Smooth muscle cell (in vitro differentiated cells): ENCODE measurements at regions not wholly inside any gene's neighbourhood (a gene's known extent, or its start where the extent isn't known, plus 50 kb on each side); places are given as distances from the start of the nearest gene placed in this dataset.

Experiments
- DNase-seq: peaks from one replicate; lab custom pipeline; 2025; ENCODE audit not compliant: unreplicated experiment; lab: John Stamatoyannopoulos, UW
- H2AFZ ChIP-seq: fragments of 200-600 bp; sonication (generic); 2 replicates; pipeline ENCODE4 v1.6.0; 2016; ENCODE audit warnings: antibody characterized with exemption, low read depth, mild to moderate bottlenecking
- H3F3A ChIP-seq: fragments of 200-600 bp; sonication (generic); 2 replicates; pipeline ENCODE4 v1.6.0; 2017; ENCODE audit warnings: antibody characterized with exemption, low read depth
- H3K27ac ChIP-seq: fragments of 200-600 bp; sonication (generic); 2 replicates; pipeline ENCODE4 v1.5.1; 2016; ENCODE audit warnings: low read depth, mild to moderate bottlenecking
- H3K27me3 ChIP-seq: fragments of 200-600 bp; sonication (generic); 2 replicates; pipeline ENCODE4 v1.6.1; 2016; ENCODE audit warnings: low read depth, mild to moderate bottlenecking
- H3K36me3 ChIP-seq: fragments of 200-600 bp; sonication (generic); 2 replicates; pipeline ENCODE4 v1.5.1; 2016; ENCODE audit warnings: low read depth
- H3K4me1 ChIP-seq: fragments of 200-600 bp; sonication (generic); 2 replicates; pipeline ENCODE4 v1.5.1; 2016; ENCODE audit warnings: low read depth
- H3K4me2 ChIP-seq: fragments of 200-600 bp; sonication (generic); 2 replicates; pipeline ENCODE4 v1.6.0; 2016; ENCODE audit warnings: mild to moderate bottlenecking
- H3K4me3 ChIP-seq: fragments of 200-600 bp; sonication (generic); 2 replicates; pipeline ENCODE4 v1.5.1; 2016; ENCODE audit warnings: mild to moderate bottlenecking
- H3K79me2 ChIP-seq: fragments of 200-600 bp; sonication (generic); 2 replicates; pipeline ENCODE4 v1.6.0; 2016; ENCODE audit warnings: low read depth, mild to moderate bottlenecking
- H3K9ac ChIP-seq: fragments of 200-600 bp; sonication (generic); 2 replicates; pipeline ENCODE4 v1.6.0; 2016; ENCODE audit warnings: low read depth
- H3K9me3 ChIP-seq: fragments of 200-600 bp; sonication (generic); replicated peaks from 2 replicates; pipeline ENCODE4 v1.5.1; 2016; ENCODE audit warnings: low read depth
- H4K20me1 ChIP-seq: fragments of 200-600 bp; sonication (generic); 2 replicates; pipeline ENCODE4 v1.6.0; 2016; ENCODE audit warnings: low read depth
- CTCF ChIP-seq: fragments of 200-600 bp; sonication (generic); IDR thresholded peaks from 2 replicates; pipeline ENCODE4 v1.5.1; 2017; ENCODE audit warnings: borderline replicate concordance, mild to moderate bottlenecking, antibody characterized with exemption; ENCODE audit not compliant: insufficient read depth, poor library complexity, severe bottlenecking
- WGBS: methylation state at CpG from one replicate; pipeline ENCODE4 v1.1.7; 2016; ENCODE audit warnings: low lambda C conversion rate; 5-methylcytosine and 5-hydroxymethylcytosine counted together

GRCh38 chr15:61517335-61517734 lies 288.2 kb upstream of the RORA start:
- H3K79me2 ChIP-seq = no peaks in the 10 kb centered on the region
- H3K4me2 ChIP-seq = peak overlapping the region; percentile 45
- H3K36me3 ChIP-seq = no peaks in the 10 kb centered on the region
- no peak overlapping the region for H3K9ac ChIP-seq
- no peak overlapping the region for H3K4me3 ChIP-seq
- H3F3A ChIP-seq = no peaks in the 10 kb centered on the region
- DNase-seq = no peak
- peak overlapping the region; percentile 48 for H3K27ac ChIP-seq
- TF ChIP-seq CTCF = no peak
- H3K4me1 ChIP-seq = peaks cover 6% of the 10 kb centered on the region
- H4K20me1 ChIP-seq = no peaks in the 10 kb centered on the region
- H3K9me3 ChIP-seq = no peaks in the 10 kb centered on the region
- H2AFZ ChIP-seq = no peak overlapping the region
- no peaks in the 10 kb centered on the region for H3K27me3 ChIP-seq

GRCh38 chr15:61511756-61512155 lies 282.7 kb upstream of the RORA start:
- Histone ChIP-seq H3K27me3 (no peaks in the 10 kb centered on the region), H2AFZ (no peak overlapping the region), H3K79me2 (no peaks in the 10 kb centered on the region), H3K9me3 (no peaks in the 10 kb centered on the region), H3K4me2 (no peak overlapping the region), H4K20me1 (no peaks in the 10 kb centered on the region), H3K4me1 (no peaks in the 10 kb centered on the region), H3F3A (no peaks in the 10 kb centered on the region), H3K4me3 (no peak overlapping the region), H3K27ac (no peak overlapping the region), H3K9ac (no peak overlapping the region), H3K36me3 (no peaks in the 10 kb centered on the region)
- WGBS = 74% methylated on average over 1 of the region's 1 CpG
- DNase-seq = no peak
- TF ChIP-seq CTCF = no peak

GRCh38 chr15:61511089-61511488 lies 282.0 kb upstream of the RORA start:
- H3K4me2 ChIP-seq = no peak overlapping the region
- 88% methylated on average over 3 of the region's 3 CpGs for WGBS
- no peak overlapping the region for H2AFZ ChIP-seq
- no peaks in the 10 kb centered on the region for H3K79me2 ChIP-seq
- no peak overlapping the region for H3K9ac ChIP-seq
- no peaks in the 10 kb centered on the region for H3K36me3 ChIP-seq
- H3K9me3 ChIP-seq = no peaks in the 10 kb centered on the region
- H3K27me3 ChIP-seq = no peaks in the 10 kb centered on the region
- no peak overlapping the region for H3K4me3 ChIP-seq
- DNase-seq = no peak
- H3K27ac ChIP-seq = no peak overlapping the region
- H4K20me1 ChIP-seq = no peaks in the 10 kb centered on the region
- TF ChIP-seq CTCF = no peak
- H3F3A ChIP-seq = no peaks in the 10 kb centered on the region
- no peaks in the 10 kb centered on the region for H3K4me1 ChIP-seq

GRCh38 chr15:61509327-61509840 lies 280.3 kb upstream of the RORA start:
- H3K4me2 ChIP-seq = no peak overlapping the region
- no peak overlapping the region for H3K4me3 ChIP-seq
- no peaks in the 10 kb centered on the region for H3K27me3 ChIP-seq
- no peaks in the 10 kb centered on the region for H3K79me2 ChIP-seq
- WGBS = 83% methylated on average over 7 of the region's 7 CpGs
- H3K4me1 ChIP-seq = no peaks in the 10 kb centered on the region
- H3K27ac ChIP-seq = no peak overlapping the region
- H4K20me1 ChIP-seq = no peaks in the 10 kb centered on the region
- no peak for TF ChIP-seq CTCF
- no peaks in the 10 kb centered on the region for H3F3A ChIP-seq
- no peak overlapping the region for H3K9ac ChIP-seq
- no peaks in the 10 kb centered on the region for H3K9me3 ChIP-seq
- no peak overlapping the region for H2AFZ ChIP-seq
- DNase-seq = no peak
- H3K36me3 ChIP-seq = no peaks in the 10 kb centered on the region
